ENCODE measurements at regions not wholly inside any gene's neighbourhood (a gene's known extent, or its start where the extent isn't known, plus 50 kb on each side); places are given as distances from the start of the nearest gene placed in this dataset.

DNA sequence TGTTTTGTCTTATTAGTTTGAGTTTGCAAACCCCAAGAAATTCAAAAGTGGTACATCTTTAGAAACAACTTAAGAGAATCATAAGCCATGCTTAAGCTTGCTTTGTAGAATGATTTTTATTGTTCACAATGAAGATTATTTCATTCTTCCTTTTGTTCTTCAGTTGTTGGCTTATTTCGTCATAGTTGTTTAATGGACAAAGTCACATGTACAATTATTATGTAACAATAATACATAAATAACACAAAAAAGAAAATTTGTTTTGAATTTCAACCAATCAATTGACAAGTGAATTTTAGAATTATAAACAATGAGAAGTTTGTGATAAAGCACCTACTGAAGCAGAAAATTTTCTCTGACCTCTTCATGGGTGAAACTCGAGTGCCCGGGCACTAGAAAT, 111.8 kb upstream of the IGF1 start:
- no peak for DNase-seq

DNA sequence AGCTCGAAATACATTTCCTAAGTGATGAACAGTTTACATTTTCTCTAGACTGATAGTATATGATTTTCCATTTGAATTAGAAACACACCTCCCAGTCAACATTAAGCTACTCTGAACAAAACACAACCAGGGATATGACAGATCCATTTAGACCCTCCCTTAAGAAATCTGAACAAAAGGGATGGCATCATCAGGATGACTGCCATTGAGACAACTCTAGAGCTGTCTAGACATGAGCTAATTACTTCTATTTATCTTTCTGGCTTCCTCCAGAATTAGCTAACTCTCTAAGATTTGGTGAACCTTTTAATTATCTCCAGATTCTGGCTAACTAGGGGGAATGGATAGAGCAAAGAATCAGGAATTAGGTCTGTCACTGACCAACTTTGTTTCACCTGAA, 92.9 kb upstream of the IGF1 start:
- no peak for DNase-seq

DNA sequence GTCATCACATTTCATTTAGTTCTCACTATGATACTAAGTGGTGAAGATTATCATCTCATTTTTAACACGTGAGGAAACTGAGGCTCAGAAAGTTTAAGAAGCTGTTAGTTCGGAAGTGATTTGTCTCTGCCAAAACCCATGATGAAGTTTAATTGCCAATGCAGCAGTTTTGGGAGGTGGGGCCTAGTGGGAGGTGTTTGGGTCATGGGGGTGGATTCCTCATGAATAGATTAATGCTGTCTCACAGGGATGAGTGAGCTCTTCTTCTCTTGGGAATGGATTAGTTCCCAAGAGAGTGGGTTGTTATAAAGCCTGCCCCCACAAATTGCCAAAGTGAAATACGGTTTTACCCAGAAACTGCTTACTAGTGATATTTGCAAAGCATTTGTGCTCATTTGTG, 91.5 kb upstream of the IGF1 start:
- no peak for DNase-seq

DNA sequence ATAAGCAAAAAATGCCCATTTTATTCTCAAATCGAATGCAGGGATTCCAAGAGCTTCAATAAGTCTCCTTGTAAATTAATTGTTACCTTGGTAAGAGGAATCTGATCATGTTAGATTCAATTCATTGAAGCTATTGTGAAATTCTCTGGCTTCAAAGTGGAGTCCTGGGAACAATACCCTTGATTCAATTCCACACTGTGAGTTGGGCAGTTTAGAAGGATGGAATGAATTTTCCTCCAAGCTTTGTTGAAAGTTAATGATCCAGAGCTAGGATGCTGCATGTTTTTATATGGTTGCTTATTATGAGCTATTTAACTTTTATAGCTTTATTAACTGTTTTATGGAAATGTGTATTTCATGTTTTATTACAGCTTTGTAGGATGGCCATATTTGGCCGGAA, 89.9 kb upstream of the IGF1 start:
- DNase-seq, result no peak

DNA sequence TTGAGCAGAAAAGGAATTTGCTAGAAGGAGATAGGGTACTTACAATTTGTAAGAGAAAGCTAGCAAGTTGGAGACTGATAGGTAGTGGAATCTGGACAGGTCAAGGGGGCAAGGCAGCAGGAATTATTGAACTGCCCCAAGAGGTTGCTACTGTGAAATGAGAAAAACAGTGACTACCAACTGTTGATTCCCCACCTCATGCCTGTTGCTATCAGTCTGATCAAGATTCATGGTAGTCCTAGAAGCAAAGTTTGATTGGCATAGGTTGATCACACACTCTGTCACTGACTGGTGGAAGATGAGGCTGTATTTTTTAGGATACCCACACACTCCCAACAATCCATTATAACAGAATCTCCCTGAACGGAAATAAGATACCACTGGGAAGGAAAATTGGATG, 89.4 kb upstream of the IGF1 start:
- no peak for DNase-seq

DNA sequence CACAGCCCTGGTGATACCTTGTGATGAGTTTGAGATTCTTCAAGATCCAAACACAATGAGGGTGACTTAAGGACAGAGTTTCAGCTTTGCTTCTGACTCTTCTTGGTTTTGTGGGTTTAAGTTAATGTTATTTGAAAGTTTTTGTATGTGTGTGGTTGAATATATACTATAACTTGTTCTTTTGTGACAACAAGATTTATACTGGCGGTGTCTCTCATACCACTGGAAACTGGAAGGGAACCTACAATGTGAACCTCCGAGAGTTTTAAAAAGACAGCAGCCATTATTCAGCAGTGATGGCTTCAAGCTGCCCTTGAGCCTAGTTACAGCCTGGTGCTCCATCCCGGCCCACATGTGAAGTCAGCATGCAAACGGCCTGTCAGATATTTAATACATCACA, 87.9 kb upstream of the IGF1 start:
- DNase-seq, result no peak

DNA sequence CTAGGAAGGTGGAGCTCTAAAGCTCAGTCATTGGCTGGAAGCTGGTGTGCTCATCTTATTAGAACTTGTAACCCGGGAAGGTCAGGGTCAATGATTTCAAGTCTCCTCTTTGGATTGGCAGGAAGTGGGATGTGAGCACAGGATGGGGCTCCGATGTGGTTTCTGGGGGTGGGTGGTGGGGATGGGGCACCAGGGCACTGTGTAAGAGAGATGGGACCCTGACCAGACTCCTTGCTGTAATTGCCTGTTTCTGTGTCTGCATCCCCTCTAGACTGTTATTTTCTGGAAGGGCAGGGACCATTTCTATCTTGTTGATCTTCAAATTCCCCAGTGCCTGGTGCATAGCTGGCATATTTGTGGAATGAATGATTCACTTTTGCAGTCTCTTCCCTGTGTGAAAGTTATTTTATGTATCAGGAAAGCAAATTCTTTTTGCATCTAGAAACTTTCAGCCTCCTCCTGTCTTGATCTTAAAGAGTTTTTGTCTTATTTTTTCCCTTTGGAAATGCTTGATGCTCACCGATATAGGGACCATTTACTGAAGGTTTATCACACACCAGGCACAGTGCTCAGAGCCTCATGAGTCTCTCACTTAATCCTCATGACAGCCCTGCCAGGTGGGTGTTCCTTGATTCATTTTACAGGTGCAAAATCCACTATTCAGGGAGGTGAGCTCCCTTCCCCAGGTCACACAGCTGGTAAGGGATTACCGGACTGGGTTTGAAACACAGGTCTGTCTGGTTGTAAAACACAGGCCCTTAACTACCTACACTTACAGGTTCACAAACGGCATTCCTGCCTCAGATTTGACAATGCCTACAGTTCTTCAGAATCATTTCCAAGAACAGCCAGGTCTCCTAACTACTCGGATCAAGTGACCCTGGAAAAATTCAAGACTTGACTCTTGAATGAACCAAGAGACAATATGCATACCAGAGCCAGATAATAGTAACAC, 86.9 kb upstream of the IGF1 start:
- DNase-seq, result no peak

DNA sequence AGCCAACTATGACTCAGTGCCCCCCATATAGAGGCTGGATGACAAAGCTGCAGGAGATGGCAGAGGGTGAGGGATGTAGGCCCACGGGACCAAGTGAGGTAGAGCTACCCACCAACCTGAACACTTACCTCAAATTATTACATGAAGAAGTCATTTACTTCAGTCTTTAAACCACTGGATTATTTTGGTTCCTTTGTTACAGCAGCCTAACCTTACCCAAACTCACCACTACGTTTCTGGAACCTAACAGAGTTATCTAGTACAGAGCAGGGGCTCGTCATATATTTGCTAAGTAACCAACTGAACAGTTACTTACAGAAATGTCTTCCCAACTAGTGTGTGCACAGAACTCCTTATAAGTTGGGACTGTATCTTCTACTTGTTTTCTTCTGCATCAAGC, 85.2 kb upstream of the IGF1 start:
- no peak for DNase-seq

DNA sequence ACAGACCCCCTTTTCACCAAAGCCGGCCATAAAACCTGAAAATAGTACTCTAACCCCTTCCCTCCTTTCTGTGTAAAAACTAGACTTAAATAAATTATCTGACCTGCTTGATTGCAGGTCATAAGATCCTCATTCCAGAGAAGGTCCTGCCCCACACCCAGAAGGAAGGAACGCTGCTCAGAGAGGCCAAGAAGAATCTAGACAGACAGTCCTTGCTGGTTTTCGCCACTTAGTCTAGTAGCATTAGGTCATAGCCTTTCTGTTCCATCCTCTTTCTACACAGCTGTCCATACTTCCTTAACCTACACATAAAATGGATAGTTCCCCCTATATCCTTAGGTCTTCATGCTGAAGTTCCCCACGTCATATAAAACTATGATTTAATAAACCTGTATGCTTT, 83.7 kb upstream of the IGF1 start:
- no peak for DNase-seq

DNA sequence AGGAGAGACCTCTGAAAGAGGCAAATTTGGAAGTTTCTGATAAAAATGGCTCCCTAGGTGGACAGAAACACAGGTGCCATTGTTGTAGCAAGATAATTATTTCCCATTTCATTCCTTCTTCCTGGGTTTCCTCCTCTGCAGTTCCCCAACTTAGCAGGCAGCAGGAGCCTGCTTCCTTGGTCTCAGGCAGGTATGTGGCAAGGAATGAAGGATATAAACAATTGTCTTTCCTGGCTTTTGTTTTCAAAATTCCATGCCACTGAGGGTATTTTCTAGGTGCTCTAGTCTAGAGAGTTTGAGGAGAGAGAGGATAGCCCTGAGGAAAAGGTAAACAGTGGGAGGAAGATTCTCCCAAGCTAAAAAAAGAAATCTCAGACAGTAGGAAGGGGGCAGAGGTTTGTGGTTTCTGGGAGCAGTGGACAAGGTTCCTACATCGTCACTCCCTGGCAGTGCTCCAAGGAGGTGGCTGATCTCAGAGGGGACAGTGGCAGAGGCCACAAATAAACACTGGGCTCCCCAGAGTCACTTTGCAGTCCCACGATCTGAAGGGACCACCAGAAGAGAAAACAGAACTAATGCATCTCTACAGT, 82.6 kb upstream of the IGF1 start:
- DNase-seq, result no peak

DNA sequence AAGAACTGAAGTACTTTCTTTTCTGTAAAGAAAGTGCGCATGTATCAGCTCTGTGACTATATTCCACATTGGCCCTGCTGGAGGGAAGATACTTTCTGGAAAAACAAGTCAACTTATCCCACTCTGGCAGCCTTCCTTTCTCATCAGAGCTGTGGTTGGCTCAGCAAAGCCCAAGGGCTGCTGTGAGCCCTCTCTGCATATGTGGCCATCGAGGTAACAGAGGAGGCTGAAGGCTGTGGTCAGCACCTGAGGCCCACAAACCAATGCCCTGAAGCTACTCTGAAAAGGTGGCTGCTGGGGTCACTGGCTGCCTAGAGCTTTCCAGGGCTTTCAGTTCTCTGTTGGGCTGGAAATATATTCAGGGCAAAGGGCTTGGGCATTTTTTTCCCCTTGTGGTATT, 70.8 kb upstream of the IGF1 start:
- DNase-seq, result no peak

DNA sequence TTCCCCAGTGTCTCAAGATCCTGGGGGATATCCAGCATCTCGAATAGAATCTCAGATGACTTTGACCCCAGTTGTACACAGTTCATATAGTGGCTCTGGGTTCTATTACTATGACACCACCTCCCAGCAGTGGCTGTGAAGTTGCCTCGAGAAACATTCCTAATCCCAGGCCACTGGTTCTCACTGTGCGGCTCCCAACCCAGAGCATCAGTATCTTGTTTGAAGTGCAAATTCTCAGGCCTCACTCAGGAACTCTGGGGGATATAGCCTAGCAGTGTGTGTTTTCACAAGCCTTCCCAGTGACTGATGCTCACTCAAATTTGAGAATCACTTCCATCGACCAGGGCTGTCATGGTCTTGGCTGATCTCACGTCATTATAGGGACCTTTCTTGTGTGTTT, 69.3 kb upstream of the IGF1 start:
- no peak for DNase-seq

DNA sequence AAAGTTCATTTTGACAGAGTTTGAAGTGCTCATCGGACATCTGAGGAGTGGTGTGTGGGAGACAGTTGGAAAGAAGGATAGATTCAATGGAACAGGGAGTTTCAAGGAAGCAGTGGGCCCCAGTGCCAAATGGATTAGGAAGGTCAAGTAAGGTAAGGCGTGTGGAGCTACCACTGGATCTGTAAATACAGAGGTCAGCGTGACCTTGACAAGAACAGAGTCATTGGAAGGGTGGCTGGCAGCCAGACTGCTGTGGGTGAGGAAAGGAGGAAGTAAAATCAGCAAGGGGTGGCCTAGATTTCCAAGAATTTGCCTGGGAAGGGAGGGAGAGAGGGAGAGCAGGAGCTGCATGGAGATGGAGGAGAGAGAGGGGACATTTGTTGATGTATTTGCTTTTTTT, 68.2 kb upstream of the IGF1 start:
- no peak for DNase-seq

DNA sequence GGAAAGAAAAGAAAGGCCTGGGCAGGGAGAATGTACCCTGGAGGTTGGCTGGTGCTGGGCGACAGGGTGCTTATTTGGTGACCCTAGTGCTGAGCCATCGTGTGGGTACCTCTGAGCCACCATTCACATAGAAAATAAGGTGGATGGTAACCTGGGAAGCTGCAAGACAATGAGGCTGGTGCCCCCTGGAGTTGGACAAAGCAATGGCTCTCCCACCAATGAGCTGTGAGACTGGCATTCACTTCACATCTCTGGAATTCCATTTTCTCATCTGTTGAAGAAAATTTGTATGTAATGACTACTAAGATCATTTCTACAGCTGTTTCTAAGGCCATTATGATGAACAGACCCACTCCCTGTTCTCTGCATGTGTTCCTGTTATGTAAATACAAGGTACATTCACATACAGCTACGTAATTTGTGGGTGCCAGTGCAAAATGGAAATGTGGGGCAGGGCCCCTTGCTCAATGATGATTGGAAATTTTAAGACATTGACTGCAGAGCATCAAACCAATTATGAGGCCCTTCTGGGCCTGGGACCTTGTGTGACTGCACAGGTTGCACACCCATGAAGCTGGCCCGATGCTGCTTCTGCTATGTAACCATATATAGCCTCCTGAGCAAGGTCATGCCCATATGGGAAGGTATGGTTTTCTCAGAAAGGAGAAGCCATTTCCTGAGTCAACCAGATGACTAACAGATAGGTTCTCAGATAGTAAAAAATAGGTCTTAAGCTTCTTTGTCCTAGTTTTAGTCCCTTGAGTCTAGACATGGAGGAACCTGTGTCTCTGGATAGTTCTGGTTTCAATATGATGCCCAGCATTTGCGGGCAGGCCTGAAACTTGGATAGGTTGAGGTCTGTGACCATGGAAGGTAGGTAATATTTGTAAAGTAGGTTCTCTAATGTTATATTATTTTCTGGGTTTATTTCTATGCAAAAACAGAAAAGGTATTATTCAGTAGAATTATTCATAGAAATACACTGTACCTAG, 63.4 kb upstream of the IGF1 start:
- peak in 1 of 2 experiments; percentile 1 for DNase-seq

DNA sequence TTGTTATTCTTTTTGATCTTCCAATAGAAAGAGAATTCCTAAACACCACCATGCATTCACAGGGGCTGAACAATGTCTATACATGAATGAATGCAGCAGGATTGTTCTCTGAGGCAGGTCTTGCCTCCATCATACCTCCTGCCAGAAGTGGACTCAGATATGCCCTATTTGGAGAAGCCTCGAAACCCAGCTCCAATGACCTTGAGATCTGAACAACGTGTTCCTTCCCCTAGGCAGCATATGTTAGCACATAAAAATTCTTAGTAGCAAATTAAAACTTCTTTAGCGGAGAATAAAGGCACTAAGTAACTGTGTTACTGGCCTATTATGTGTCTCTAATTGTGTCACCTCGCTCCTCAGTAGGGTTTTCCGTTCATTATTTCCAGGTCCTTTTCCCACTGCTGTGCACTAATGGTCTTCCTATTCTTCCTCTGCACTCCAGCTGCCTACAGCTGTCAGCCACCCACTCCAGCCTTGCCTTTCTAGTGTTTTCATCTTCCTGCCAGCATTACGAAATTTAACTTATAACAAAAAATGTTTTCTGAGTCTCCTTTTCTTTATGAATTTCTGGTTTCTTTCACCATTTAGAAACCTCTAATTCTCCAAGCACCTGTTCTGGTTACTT, 62.6 kb upstream of the IGF1 start:
- no peak for DNase-seq

DNA sequence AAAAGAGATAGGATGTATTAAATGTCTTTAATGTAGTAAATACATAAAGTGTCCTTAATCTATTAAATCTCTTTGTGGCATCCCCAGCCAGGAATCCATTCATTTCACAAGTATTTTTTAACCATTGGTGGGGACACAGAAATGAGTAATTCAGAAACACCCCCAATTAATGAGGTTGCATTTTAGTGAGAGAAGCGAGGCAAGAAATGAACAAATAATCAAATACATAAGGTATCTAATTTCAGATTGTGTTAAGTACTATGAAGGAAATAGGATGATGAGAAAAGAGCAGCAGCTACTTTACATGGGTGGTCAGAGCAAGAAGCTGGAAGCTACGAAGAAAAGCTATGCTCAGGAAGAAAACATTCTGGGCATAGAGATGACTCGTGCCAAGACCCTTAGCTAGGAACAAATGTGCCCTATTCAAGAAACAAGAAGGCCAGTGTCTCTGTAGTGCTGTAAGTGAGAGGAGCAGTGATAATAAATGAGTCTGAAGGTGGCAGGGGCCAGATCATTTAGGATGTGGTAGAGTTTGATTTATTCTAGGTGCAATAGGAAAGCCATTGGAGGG, 60.5 kb upstream of the IGF1 start:
- no peak for DNase-seq

DNA sequence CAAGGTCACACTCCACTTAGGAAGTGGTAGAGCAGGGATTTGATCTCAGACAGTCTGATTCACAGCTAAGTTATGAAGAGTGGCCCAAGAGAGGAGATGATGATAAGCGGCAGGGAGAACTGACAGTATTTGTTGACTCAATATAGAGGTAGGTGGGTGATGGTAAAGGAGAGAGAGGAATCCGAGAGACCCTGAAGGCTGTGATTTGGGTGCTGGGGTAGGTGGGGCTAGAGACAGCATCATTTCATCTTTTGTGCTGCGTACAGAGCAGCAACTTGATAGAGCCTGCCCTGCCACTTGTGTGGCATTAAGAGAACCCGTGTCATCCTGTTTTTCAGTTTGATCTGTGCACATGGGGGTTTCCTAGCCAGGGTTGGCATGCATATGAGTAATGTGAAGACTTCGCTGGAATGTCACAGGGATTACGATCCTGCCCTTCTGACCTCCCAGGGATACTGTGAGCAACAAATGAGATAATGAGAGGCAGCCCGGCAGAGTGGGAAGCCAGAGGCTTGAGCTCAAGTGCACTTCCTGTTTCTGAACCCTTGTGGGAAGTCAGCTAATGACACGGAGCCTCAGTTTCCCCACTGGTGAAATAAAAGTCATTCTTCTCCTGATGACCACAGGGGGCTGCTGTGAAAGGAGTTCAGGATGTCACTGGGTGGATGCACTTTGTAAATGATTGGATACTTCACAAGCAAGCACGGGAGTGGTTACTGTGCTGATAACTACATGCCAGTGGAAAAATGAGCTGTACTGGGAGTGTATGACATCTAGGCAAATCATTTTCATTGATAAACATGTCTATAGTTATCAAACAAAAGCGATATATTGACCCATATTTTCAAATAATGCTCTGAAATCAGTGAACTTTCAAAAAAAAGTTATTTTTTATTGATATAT, 59.5 kb upstream of the IGF1 start:
- DNase-seq, result no peak

DNA sequence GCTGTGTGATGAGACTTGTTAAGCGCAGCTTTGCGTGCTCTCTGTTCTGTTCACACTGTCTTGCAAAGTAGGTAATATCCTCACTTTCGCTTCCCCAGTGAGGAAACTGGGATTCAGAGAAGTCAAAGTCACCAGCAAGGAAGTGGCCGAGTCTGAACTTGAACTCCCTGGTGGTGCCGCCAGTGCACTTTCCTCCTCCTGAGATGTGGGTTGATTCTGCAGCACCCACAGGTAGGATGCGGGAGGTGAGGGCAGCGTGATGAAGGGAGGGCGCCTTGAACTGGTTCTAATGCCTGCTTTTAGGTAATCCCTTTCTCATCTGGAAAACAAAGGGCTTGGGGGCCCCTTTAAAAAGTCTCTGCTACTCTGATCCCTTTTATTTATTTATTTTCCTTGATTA, 54.9 kb upstream of the IGF1 start:
- DNase-seq, result no peak

DNA sequence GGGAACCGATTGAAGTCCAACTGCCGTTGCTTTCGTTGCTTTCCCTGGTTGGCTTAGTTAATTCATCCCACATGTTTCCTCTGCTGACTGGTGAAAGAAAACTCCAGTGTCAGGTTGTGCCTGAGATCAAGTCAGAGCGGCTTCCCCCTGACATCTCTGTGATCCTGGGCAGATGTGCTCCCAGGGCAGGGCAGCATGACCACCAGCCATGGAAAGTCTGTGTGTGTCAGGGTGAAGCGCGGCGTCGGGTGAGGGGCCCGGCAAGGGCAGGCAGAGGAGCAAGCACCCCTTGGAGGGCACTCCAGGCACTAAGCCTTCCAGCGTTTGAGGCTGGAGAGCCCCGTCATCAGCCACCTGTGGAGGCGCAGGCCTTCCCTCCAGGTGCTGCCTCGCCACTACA, 54.5 kb upstream of the IGF1 start:
- no peak for DNase-seq

DNA sequence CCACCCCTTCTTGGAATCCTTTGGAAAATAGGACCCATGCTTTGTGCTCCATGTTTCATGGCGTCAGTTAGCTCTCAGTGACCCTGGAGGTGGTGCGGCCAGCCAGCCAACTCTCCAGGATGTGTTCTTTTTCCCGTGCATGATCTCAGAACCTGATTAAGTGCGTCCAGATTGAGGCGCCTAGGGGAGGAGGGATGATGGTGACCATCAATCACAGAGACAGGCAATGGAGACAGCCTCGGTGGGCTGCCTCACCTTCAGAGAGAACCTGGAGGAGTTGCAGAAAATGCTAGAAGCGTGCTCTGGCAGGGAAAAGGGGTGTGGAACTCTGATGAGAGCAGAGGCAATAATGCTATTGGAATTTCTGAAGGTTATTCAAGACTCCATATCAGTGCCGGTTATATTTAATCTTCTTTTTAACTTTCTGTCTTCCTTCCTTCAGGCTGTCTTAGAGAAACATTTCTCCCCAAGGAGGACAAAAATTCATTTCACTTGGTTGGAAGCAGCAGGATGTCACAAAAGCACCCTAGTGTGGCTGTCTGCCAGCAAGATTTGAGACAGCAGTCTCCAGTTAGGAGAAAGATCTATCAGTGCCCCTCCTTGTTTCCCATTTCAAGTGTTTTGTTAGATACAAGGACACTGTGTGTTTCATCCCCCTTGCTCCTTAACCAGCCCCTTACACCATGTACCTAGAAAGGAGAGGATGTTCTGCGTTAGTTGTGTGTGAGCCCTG, 53.3 kb upstream of the IGF1 start:
- DNase-seq, result no peak

Measured in AML-193 (cell line).